HS-27A (cell line): ENCODE measurements at regions not wholly inside any gene's neighbourhood (a gene's known extent, or its start where the extent isn't known, plus 50 kb on each side); places are given as distances from the start of the nearest gene placed in this dataset.
A peak's percentile ranks its signal among the peaks of the same experiment; 100 is the strongest.

Experiments
- DNase-seq: peaks from one replicate; pipeline ENCODE4 v3.0.0-alpha.2; 2012; ENCODE audit warnings: low read depth, missing footprints

GRCh38 chr9:97747201-97747965, 50.2 kb upstream of the XPA start:
- DNase-seq, result peak; percentile 71

DNA sequence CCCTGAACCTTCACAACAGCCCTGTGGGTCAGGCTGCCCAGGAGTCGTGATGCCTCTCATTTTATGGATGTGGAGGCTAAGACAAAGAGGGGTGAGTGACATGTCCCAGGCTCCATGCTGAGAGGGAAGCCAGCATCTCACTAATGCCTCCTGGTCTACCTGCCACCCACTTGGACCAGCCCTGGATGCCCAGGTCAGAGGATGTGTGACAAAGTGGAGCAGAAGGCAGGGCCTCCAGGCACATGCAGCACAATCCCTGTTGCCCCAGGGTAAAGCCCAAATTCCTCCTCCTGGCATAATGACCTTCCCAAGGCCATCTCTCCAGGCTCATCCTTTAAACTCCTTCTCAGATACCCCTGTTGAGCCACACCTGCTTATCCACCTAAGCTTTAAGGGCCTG, 51.4 kb upstream of the XPA start:
- DNase-seq, result no peak

DNA sequence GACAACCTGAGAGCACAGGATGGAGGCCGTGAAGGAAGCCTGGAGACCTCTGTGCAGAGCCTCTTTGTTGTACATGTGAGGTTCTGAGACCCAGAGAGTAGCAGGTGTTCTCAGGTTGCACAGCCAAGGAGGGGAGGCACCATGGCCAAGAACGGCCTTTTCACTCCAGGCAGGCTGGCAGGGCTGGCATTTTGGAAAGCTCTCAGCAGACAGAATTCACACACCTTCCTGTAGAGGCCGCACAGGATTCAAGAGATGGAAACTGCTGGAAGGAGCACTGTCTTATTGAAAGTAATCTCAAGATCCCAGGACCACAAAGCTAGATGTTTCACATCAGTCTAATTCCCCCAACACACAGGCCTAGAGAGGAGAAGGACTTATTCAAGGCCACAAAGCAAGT, 52.8 kb upstream of the XPA start:
- DNase-seq, result no peak

GRCh38 chr9:97751531-97751930, 54.4 kb upstream of the XPA start:
- no peak for DNase-seq

GRCh38 chr9:97752274-97752673, 55.1 kb upstream of the XPA start:
- DNase-seq, result no peak

- no peak for DNase-seq
Observed at GRCh38 chr9:97753364-97753763, 56.2 kb upstream of the XPA start.

GRCh38 chr9:97753975-97754374, 56.8 kb upstream of the XPA start:
- no peak for DNase-seq

DNA sequence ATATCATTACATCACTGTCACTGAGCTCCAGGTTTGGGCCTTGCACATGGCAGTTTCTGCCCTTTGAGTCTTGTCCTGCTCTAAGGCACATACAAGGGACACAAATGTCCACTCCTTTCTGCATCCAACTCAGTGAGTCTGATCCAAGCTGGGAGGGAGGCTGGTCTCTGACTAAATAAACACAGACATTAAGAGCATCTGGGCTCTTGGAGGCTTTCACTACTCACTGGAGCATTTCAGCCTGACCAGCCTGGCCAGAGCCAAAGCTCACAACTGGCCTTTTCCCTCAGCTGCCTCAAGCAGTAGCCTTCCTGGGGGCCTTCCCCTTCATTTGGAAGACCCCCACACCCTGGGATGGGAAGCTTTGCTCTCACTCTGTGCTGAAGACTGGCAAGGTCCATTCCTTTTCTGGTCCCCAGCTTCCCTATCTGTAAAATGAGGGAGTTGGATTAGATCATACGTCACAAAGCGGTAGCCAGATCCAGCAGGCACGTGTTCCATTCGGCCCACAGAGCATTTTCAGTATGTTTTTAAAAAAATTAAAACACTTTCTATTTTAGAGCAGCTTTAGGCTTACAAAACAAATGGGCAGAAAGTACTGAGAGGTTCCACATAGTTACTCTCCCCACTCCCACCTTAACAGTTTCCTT, 58.6 kb upstream of the XPA start:
- DNase-seq, result no peak

DNA sequence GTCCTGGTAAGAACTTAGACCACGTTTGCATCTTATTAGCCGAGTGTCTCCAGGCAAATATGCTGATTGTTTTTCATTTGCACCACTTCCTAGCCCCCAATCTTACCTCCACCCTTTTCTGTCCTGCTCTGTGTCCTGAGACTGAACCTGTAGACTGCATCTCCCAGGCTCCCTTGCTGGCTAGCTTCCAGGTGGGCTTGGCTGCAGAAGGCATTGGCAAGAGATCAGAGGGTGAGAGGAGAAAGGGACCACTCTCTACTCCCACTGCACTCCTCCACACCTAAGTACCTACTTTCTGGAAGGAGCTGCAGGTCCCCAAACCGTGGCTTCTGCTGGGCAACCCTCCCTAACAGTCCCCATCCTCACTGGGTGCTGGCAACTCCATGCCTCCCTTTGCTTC, 59.9 kb upstream of the XPA start:
- DNase-seq, result no peak

DNA sequence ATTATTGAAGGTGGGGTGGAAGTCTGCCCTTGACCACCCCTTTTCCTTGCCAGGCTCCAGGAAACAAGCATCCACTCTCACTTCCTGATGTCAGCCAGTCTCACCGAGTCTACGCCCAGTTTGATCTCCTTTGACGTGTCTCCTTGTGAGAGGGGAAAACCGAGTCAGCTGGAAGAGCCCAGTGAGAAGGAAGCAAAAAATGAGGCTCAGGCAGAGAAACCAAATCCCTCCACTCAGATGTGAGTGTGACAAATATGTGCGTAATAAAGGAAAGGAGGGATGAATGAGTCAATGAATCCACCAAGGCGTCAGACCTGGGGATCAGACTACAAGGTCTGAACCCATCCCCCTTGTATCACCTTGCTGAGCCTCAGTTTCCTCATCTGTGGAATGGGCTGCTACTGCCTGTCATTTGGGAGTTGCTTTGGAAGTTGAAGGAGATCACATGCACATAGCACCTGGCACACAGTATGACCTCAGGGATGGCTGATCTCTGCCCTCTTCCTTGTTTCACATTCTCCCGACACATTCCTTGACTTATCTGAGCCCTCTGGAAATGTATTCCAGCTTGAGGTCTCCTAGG, 61.3 kb upstream of the XPA start:
- no peak for DNase-seq

DNA sequence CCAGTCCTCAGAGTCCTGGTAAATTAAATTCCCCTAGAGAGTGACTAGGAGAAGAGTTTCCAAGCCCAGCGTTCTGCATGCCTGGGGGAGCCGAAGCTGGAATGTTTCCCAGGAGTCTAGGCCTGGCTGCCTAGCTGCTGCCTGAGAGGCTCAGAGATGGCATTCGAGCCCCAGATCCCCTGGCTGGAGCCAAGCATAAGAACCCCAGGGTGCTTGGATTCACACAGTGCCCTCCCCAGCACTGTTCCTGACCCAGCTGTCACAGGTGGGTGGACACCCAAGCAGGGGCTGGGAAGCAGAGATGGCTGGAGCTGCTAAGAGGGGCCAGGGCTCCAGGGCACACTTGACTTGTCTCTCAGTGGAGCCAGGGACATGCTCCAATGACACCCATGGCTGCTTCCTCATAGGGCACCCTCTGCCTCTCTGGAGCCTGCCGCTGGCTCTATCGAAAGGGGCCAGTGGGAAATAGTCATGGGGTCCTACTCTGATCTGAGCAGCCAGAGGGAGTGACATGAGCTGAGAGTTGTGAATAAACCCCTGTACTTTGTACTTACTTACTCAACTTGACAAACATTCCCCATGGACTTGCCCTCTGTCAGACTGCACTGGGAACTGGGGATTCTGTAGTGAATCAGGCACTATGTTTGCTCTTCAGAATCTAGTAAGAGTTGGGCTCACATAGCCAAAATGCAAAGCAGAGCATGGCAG, 62.6 kb upstream of the XPA start:
- no peak for DNase-seq

- DNase-seq, result no peak
Observed at GRCh38 chr9:97761056-97761598, 64.0 kb upstream of the XPA start.

GRCh38 chr9:97761879-97762278, 64.7 kb upstream of the XPA start:
- DNase-seq, result no peak

DNA sequence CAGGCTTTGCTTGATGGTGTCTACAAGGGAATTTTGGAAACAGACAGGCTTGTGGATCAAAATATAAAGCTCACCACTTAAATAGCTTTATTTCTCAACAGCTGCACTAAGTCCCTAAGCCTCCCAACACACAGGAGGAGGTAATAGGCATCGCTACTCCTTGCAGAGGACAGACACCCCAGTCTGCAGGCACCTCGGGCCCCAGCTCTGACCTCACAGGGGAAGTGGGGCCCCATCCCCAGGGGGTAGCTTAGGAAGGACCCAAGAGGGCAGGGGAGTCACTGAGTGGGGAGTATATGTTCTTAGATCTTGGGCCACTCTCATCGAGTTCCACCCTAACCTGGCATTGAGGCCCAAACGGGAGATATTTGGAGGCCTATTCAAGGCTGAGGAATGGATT, 66.7 kb upstream of the XPA start:
- DNase-seq, result no peak

DNA sequence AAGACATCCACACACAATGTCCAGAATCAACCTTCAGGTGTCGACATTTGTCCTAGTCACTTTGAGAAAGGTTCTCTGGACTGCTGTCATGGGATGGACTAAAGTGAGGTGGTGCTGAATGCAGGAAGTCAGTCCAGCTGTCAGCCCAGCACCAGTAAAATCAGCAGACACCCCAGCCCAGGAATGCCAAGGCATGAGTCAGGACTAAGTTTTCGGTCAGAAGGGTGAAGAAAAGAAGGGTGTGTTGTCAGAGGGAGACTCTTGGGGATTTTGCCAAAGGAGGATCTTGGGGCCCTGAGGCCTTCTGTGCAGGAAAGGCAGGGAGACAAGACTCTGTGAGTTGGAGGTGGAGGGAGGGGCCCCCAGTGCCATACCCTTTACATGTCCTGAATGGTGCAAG, 69.0 kb upstream of the XPA start:
- DNase-seq, result peak; percentile 79

DNA sequence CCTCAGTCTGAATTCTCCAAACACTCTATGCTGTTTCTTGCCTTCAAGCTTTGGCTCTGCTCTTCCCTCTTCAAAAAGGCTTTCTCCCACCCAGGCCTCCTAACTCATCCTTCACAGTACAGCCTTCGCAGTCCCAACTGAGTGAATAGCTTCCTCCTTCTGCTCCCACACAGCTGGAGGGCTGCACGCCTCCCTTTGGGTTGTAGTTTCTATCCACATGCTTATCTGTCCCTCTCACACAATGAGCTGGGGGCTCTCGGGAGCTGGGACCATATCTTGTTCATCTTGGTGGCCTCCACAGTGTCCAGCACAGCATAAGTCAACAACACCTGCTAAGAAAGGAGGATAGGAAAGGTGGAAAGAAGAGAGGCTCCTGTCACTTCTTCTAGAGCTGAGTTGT, 69.5 kb upstream of the XPA start:
- no peak for DNase-seq

DNA sequence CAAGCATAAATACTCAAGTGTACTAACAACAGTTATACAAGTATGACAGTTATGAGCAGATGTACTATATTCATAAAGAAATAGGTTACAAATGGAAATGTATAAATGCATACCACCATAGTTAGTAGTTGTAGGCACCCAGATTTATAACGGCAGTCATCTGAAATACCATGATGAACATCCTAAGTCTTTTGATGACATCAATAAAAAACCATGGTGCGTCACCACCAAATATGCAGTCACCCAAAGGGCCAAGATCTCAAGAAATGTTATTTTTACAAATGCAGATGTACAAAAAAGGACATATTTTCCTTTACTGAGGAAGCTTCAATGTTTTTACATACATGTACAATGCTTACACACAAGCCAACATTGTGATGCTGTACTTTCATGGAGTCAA, 70.8 kb upstream of the XPA start:
- DNase-seq, result peak; percentile 90

GRCh38 chr9:97768746-97769145, 71.6 kb upstream of the XPA start:
- peak; percentile 83 for DNase-seq

DNA sequence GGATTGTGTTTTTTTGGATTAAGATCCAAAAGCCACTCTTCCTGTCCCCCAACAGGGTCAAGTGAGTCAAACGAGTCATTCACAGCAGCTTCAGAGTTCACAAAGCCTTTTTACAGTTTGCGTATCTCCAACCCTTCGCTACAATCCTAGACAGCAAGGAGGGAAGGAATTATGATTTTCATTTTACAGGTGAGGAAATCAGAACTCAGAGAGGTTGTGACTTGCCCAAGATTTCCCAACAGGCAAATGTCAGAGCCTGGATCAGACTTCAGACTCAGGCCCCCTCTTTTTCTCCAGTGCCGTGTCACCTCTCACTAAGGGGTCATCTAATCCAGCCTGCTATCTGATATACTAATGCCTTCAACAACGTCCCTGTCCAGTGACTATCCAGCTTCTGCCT, 72.1 kb upstream of the XPA start:
- DNase-seq, result peak; percentile 74

DNA sequence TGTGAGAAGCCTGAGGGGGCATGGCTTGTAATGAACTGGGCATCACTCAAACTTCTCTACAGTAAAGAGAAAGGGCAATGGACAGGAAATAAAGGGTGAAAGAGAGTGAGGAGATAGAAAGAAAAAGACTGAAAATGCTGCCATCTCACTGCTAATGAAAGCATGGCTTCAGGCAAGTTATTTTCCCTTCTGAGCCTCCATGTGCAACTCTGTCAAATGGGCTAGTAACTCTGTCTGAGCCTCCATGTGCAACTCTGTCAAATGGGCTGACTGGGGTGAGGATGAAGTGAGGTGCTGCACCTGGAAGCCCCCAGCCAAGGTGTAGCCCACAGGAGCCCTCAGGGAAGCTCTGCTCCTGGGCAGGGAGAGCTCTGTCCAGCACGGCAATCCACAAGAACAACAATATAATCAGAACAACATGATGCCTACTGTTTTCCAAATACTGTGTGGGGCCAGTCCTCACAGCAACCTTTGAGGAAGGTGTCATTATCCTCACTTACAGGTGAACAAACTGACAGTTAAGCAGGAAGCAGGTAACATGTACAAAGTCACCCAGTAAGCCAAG, 73.8 kb upstream of the XPA start:
- DNase-seq, result no peak

DNA sequence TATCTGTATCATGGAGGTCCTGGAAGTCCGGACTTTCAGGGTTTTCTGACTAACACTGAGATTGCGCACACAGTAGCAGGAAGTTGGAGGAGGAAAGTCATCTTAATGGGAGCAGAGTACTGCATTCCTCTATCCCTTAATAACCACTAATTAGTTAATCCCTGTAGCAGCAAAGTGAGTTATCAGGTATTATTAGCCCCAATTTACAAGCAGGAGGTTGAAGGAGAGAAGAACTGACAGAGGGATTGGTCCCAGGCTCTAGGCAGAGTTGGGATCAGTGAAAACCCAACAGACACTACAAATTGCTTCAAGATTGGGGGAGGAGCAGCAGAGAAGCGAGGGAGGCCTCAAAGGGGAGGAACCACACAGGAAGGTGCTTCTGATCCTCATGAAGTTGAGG, 74.5 kb upstream of the XPA start:
- DNase-seq, result no peak

DNA sequence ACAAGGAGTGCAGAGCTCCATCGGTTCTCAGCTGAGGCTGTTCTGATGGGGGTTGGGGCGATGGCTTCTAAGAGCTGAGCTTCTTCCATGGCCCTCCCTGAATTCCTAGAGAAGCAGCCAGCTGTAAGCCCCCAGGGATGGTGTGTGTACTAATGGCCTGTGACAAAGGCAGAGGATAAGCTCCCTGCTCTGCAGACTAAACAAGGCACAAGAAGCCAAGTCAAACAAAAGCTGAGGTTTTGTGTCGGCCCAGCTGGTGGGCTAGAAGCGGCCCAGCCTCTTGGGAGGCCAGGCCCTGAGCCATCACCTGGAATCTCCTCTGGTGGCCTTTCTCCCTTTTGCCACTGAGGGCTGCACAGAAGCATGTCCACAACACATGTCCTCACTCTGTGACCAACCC, 75.0 kb upstream of the XPA start:
- no peak for DNase-seq
